OCI-LY3 (cell line): ENCODE measurements at regions not wholly inside any gene's neighbourhood (a gene's known extent, or its start where the extent isn't known, plus 50 kb on each side); places are given as distances from the start of the nearest gene placed in this dataset.
"Not testable (repeated sequence)": the region's sequence is repeated elsewhere in the genome, so short reads cannot be mapped to it uniquely, and the experiment has no call there.

Source experiments
- H2AFZ ChIP-seq: fragments of 200-600, 300-600 bp; shearing (Covaris generic); 2 replicates; pipeline ENCODE4 v1.6.0; 2014; ENCODE audit warnings: antibody characterized with exemption, low read depth, low read length
- H3K27ac ChIP-seq: fragments of 200-600, 300-600 bp; sonication (generic); 2 replicates; pipeline ENCODE4 v1.5.1; 2014; ENCODE audit warnings: mild to moderate bottlenecking, low read length, moderate library complexity, mixed read lengths
- H3K27me3 ChIP-seq: fragments of 200-600, 300-600 bp; sonication (generic); 2 replicates; pipeline ENCODE4 v1.6.1; 2014; ENCODE audit warnings: low read depth, low read length, mixed read lengths
- H3K36me3 ChIP-seq: fragments of 200-600, 300-600 bp; sonication (generic); replicated peaks from 2 replicates; pipeline ENCODE3; 2014; ENCODE audit warnings: low read depth, low read length, mixed read lengths
- H3K4me1 ChIP-seq: fragments of 300-600, 200-600 bp; sonication (generic); 2 replicates; pipeline ENCODE4 v1.6.1; 2014; ENCODE audit warnings: low read length, mixed read lengths
- H3K4me2 ChIP-seq: fragments of 200-600, 300-600 bp; sonication (generic); 2 replicates; pipeline ENCODE4 v1.6.1; 2014; ENCODE audit warnings: low read length, mixed read lengths
- H3K4me3 ChIP-seq: fragments of 300-600, 200-600 bp; sonication (generic); 2 replicates; pipeline ENCODE4 v1.5.1; 2014; ENCODE audit warnings: antibody characterized with exemption, mild to moderate bottlenecking, low read length, moderate library complexity
- H3K79me2 ChIP-seq: fragments of 300-600, 200-600 bp; shearing (Covaris generic); 2 replicates; pipeline ENCODE4 v1.6.1; 2014; ENCODE audit warnings: mild to moderate bottlenecking, low read length, mixed read lengths
- H3K9ac ChIP-seq: fragments of 300-600, 200-600 bp; shearing (Covaris generic); 2 replicates; pipeline ENCODE4 v1.6.0; 2014; ENCODE audit warnings: mild to moderate bottlenecking, low read length, moderate library complexity
- H3K9me3 ChIP-seq: fragments of 200-600, 300-600 bp; shearing (Covaris generic); 2 replicates; pipeline ENCODE4 v1.6.1; 2014; ENCODE audit warnings: low read length, mixed read lengths; ENCODE audit not compliant: insufficient read depth
- H4K20me1 ChIP-seq: fragments of 200-600, 300-600 bp; sonication (generic); 2 replicates; pipeline ENCODE4 v1.6.1; 2016; ENCODE audit warnings: low read length, mixed read lengths; ENCODE audit not compliant: insufficient read depth
- CTCF ChIP-seq: fragments of 200-600, 300-600 bp; sonication (generic); IDR thresholded peaks from 2 replicates; pipeline ENCODE4 v1.5.1; 2014; ENCODE audit warnings: antibody characterized with exemption, low read length, low read depth
- EZH2phosphoT487 ChIP-seq: fragments of 200-600 bp; shearing (Covaris generic); IDR thresholded peaks from 2 replicates; pipeline ENCODE4 v1.6.1; 2018; ENCODE audit warnings: antibody characterized with exemption, mixed run types, low read depth

- no peak overlapping the region for H3K27ac ChIP-seq
- H3K36me3 ChIP-seq, result no peaks in the 10 kb centered on the region
- no peak overlapping the region for H2AFZ ChIP-seq
- H3K4me1 ChIP-seq, result no peaks in the 10 kb centered on the region
- no peak overlapping the region for H3K4me3 ChIP-seq
- no peaks in the 10 kb centered on the region for H3K79me2 ChIP-seq
- no peaks in the 10 kb centered on the region for H3K9me3 ChIP-seq
- H3K9ac ChIP-seq, result no peak overlapping the region
- no peak overlapping the region for H3K4me2 ChIP-seq
- no peaks in the 10 kb centered on the region for H4K20me1 ChIP-seq
- TF ChIP-seq EZH2phosphoT487 (no peak), CTCF (no peak)
- H3K27me3 ChIP-seq, result no peaks in the 10 kb centered on the region
Observed at GRCh38 chr2:186380805-186381204, 105.3 kb upstream of the ZC3H15 start.

- H3K27ac ChIP-seq, result no peak overlapping the region
- H3K9ac ChIP-seq, result no peak overlapping the region
Observed at GRCh38 chr2:186381573-186381972, 104.5 kb upstream of the ZC3H15 start.

GRCh38 chr2:186382932-186383331 is 103.1 kb upstream of the ZC3H15 start:
- Histone ChIP-seq H3K9me3 (no peaks in the 10 kb centered on the region), H3K4me2 (no peak overlapping the region), H3K27ac (no peak overlapping the region), H3K4me3 (no peak overlapping the region), H4K20me1 (no peaks in the 10 kb centered on the region), H2AFZ (no peak overlapping the region), H3K79me2 (no peaks in the 10 kb centered on the region), H3K36me3 (peaks cover 2% of the 10 kb centered on the region), H3K27me3 (no peaks in the 10 kb centered on the region), H3K9ac (no peak overlapping the region), H3K4me1 (no peaks in the 10 kb centered on the region)
- no peak for TF ChIP-seq CTCF
- no peak for TF ChIP-seq EZH2phosphoT487

More at GRCh38 chr2:186381573-186381972, 104.5 kb upstream of the ZC3H15 start:
- Histone ChIP-seq H3K27me3 (no peaks in the 10 kb centered on the region), H2AFZ (no peak overlapping the region), H3K4me3 (no peak overlapping the region), H4K20me1 (no peaks in the 10 kb centered on the region), H3K9me3 (no peaks in the 10 kb centered on the region), H3K79me2 (no peaks in the 10 kb centered on the region), H3K4me1 (no peaks in the 10 kb centered on the region), H3K36me3 (peaks cover 2% of the 10 kb centered on the region), H3K4me2 (no peak overlapping the region)
- no peak for TF ChIP-seq EZH2phosphoT487
- TF ChIP-seq CTCF, result no peak

GRCh38 chr2:186384226-186384625 is 101.8 kb upstream of the ZC3H15 start:
- Histone ChIP-seq H3K4me2 (no peak overlapping the region), H3K9me3 (0 out of 2 replicates have a peak, but pooled peaks cover 4% of the 10 kb centered on the region), H2AFZ (no peak overlapping the region), H3K4me3 (no peak overlapping the region), H3K27ac (no peak overlapping the region), H3K36me3 (peaks cover 2% of the 10 kb centered on the region), H3K27me3 (no peaks in the 10 kb centered on the region), H3K4me1 (no peaks in the 10 kb centered on the region), H4K20me1 (no peaks in the 10 kb centered on the region), H3K9ac (no peak overlapping the region), H3K79me2 (no peaks in the 10 kb centered on the region)
- TF ChIP-seq CTCF, result no peak
- no peak for TF ChIP-seq EZH2phosphoT487

GRCh38 chr2:186385638-186386201 is 100.3 kb upstream of the ZC3H15 start:
- not testable (repeated sequence) for H3K27me3 ChIP-seq, H2AFZ ChIP-seq, H3K9me3 ChIP-seq, H3K4me3 ChIP-seq, H3K4me2 ChIP-seq, H3K9ac ChIP-seq, H3K36me3 ChIP-seq, H3K79me2 ChIP-seq, H3K4me1 ChIP-seq, H3K27ac ChIP-seq, H4K20me1 ChIP-seq
